K562 (cell line): ENCODE measurements at regions not wholly inside any gene's neighbourhood (a gene's known extent, or its start where the extent isn't known, plus 50 kb on each side); places are given as distances from the start of the nearest gene placed in this dataset.

Experiments used
- ARID1B ChIP-seq: fragments of 450-650 bp; IDR thresholded peaks from 2 replicates; pipeline ENCODE4 v1.6.1; 2016; ENCODE audit warnings: antibody characterized with exemption, mild to moderate bottlenecking, inconsistent platforms
- DACH1 ChIP-seq: fragments of 450-650 bp; IDR thresholded peaks from 2 replicates; pipeline ENCODE4 v1.6.1; 2018; ENCODE audit not compliant: partially characterized antibody
- FUS ChIP-seq: fragments of 200-400 bp; formaldehyde crosslinking; optimal IDR thresholded peaks from 2 replicates; pipeline ENCODE3; 2017; ENCODE audit warnings: low read depth, low read length
- L3MBTL2 ChIP-seq: fragments of 450-650 bp; IDR thresholded peaks from 2 replicates; pipeline ENCODE4 v1.6.1; 2016; ENCODE audit warnings: mild to moderate bottlenecking, moderate library complexity
- LEF1 ChIP-seq: fragments of 450-650 bp; IDR thresholded peaks from 2 replicates; pipeline ENCODE4 v1.6.1; 2016; ENCODE audit warnings: mild to moderate bottlenecking
- POU5F1 ChIP-seq: fragments of 150-350 bp; IDR thresholded peaks from 2 replicates; pipeline ENCODE4 v1.6.1; 2014; ENCODE audit warnings: borderline replicate concordance, low read length, low read depth, mild to moderate bottlenecking; ENCODE audit not compliant: partially characterized antibody
- RCOR1 ChIP-seq, 2 experiments: IDR thresholded peaks; 2 replicates each; pipeline ENCODE4 v1.6.1; 2012; ENCODE audit warnings: low read depth in 2 of 2, low read length in 2 of 2, borderline replicate concordance in 1 of 2, improper control_type of control experiment in 1 of 2
- SMAD4 ChIP-seq: fragments of 250-450 bp; sonication (Bioruptor Pico); conservative IDR thresholded peaks from 2 replicates; pipeline ENCODE4 v1.8.0; 2021; ENCODE audit warnings: inconsistent platforms, mild to moderate bottlenecking, moderate library complexity
- TBP ChIP-seq: optimal IDR thresholded peaks from 2 replicates; pipeline ENCODE3; 2011; ENCODE audit warnings: low read depth, low read length, improper control_type of control experiment
- TFAP4 ChIP-seq: sonication (generic); formaldehyde crosslinking; IDR thresholded peaks from 2 replicates; pipeline ENCODE4 v1.8.0; 2022; ENCODE audit warnings: missing genetic modification reagents, mild to moderate bottlenecking, moderate library complexity, borderline replicate concordance
- ZNF668 ChIP-seq: fragments of 250-450 bp; sonication (Bioruptor Pico); IDR thresholded peaks from 2 replicates; pipeline ENCODE4 v1.8.0; 2022; ENCODE audit warnings: mild to moderate bottlenecking, inconsistent platforms
- TF ChIP-seq, protein P1 (sequence below): fragments of 450-650 bp; IDR thresholded peaks from 2 replicates; pipeline ENCODE4 v1.6.1; 2016; ENCODE audit warnings: mild to moderate bottlenecking, moderate library complexity
- TF ChIP-seq, protein P2 (sequence below): fragments of 450-650 bp; IDR thresholded peaks from 2 replicates; pipeline ENCODE4 v1.6.1; 2016; ENCODE audit warnings: borderline replicate concordance

DNA sequence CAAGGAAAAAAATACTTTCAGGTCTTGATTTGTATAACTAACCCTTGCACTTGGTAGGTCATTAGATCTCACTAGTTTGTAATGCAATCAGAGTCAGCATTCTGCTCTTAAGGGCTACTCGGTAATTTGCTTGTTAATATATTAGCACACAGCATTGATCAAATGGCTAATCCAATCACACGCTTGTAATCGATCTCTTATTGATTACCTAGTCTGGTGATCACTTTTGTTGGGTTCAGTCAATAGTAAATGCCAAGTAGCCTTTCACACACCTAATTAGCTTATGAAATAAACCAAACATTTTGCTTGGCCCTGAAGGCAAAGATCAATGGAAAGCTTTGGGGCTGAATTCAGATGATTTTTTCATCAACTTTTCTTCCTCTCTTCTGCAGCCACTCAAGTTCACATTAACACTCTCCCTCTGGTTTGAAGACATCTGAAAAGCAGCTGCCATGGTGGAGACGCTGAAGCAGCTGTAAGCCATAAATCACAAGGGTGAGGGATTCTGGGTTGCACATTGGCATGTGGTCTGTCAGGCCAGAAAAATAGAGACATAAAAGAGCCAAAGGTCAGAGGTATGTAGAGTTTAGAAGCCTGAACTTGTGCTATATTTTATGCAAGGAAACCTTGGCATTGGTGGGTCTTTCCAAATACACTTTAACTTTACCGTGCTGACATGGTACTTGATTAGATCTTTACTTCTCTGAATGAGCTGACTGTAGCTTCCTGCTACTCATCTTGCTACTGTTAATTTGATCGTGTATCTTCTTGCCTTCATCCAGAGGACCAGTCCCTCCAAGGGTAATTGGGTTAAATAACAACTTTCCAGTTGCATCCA is 234.4 kb downstream of the SIM1 start (continued):
- TF ChIP-seq, protein P1, sequence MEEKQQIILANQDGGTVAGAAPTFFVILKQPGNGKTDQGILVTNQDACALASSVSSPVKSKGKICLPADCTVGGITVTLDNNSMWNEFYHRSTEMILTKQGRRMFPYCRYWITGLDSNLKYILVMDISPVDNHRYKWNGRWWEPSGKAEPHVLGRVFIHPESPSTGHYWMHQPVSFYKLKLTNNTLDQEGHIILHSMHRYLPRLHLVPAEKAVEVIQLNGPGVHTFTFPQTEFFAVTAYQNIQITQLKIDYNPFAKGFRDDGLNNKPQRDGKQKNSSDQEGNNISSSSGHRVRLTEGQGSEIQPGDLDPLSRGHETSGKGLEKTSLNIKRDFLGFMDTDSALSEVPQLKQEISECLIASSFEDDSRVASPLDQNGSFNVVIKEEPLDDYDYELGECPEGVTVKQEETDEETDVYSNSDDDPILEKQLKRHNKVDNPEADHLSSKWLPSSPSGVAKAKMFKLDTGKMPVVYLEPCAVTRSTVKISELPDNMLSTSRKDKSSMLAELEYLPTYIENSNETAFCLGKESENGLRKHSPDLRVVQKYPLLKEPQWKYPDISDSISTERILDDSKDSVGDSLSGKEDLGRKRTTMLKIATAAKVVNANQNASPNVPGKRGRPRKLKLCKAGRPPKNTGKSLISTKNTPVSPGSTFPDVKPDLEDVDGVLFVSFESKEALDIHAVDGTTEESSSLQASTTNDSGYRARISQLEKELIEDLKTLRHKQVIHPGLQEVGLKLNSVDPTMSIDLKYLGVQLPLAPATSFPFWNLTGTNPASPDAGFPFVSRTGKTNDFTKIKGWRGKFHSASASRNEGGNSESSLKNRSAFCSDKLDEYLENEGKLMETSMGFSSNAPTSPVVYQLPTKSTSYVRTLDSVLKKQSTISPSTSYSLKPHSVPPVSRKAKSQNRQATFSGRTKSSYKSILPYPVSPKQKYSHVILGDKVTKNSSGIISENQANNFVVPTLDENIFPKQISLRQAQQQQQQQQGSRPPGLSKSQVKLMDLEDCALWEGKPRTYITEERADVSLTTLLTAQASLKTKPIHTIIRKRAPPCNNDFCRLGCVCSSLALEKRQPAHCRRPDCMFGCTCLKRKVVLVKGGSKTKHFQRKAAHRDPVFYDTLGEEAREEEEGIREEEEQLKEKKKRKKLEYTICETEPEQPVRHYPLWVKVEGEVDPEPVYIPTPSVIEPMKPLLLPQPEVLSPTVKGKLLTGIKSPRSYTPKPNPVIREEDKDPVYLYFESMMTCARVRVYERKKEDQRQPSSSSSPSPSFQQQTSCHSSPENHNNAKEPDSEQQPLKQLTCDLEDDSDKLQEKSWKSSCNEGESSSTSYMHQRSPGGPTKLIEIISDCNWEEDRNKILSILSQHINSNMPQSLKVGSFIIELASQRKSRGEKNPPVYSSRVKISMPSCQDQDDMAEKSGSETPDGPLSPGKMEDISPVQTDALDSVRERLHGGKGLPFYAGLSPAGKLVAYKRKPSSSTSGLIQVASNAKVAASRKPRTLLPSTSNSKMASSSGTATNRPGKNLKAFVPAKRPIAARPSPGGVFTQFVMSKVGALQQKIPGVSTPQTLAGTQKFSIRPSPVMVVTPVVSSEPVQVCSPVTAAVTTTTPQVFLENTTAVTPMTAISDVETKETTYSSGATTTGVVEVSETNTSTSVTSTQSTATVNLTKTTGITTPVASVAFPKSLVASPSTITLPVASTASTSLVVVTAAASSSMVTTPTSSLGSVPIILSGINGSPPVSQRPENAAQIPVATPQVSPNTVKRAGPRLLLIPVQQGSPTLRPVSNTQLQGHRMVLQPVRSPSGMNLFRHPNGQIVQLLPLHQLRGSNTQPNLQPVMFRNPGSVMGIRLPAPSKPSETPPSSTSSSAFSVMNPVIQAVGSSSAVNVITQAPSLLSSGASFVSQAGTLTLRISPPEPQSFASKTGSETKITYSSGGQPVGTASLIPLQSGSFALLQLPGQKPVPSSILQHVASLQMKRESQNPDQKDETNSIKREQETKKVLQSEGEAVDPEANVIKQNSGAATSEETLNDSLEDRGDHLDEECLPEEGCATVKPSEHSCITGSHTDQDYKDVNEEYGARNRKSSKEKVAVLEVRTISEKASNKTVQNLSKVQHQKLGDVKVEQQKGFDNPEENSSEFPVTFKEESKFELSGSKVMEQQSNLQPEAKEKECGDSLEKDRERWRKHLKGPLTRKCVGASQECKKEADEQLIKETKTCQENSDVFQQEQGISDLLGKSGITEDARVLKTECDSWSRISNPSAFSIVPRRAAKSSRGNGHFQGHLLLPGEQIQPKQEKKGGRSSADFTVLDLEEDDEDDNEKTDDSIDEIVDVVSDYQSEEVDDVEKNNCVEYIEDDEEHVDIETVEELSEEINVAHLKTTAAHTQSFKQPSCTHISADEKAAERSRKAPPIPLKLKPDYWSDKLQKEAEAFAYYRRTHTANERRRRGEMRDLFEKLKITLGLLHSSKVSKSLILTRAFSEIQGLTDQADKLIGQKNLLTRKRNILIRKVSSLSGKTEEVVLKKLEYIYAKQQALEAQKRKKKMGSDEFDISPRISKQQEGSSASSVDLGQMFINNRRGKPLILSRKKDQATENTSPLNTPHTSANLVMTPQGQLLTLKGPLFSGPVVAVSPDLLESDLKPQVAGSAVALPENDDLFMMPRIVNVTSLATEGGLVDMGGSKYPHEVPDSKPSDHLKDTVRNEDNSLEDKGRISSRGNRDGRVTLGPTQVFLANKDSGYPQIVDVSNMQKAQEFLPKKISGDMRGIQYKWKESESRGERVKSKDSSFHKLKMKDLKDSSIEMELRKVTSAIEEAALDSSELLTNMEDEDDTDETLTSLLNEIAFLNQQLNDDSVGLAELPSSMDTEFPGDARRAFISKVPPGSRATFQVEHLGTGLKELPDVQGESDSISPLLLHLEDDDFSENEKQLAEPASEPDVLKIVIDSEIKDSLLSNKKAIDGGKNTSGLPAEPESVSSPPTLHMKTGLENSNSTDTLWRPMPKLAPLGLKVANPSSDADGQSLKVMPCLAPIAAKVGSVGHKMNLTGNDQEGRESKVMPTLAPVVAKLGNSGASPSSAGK = peak; percentile 39; the same call in 1 of the 2 replicates
- TF ChIP-seq ARID1B (0 out of 2 replicates have a peak, but pooled peaks have one; percentile 13), SMAD4 (CRISPR knock-in tag) (no peak), LEF1 (0 out of 2 replicates have a peak, but pooled peaks have one; percentile 23), POU5F1 (no peak), TFAP4 (CRISPR knock-in tag) (peak; percentile 52; the same call in 1 of the 2 replicates), DACH1 (peak; percentile 68), FUS (no peak), TBP (no peak), L3MBTL2 (peak; percentile 45), ZNF668 (CRISPR knock-in tag) (no peak), RCOR1 (IDR thresholded peaks at IDR 0.05; ENCODE audit: borderline replicate concordance in 1 of 2, low read depth in 2 of 2, low read length in 2 of 2) (no peak; a peak in 1 of 4 replicates)
- TF ChIP-seq, protein P2, sequence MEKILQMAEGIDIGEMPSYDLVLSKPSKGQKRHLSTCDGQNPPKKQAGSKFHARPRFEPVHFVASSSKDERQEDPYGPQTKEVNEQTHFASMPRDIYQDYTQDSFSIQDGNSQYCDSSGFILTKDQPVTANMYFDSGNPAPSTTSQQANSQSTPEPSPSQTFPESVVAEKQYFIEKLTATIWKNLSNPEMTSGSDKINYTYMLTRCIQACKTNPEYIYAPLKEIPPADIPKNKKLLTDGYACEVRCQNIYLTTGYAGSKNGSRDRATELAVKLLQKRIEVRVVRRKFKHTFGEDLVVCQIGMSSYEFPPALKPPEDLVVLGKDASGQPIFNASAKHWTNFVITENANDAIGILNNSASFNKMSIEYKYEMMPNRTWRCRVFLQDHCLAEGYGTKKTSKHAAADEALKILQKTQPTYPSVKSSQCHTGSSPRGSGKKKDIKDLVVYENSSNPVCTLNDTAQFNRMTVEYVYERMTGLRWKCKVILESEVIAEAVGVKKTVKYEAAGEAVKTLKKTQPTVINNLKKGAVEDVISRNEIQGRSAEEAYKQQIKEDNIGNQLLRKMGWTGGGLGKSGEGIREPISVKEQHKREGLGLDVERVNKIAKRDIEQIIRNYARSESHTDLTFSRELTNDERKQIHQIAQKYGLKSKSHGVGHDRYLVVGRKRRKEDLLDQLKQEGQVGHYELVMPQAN = no peak
